ENCODE measurements at regions not wholly inside any gene's neighbourhood (a gene's known extent, or its start where the extent isn't known, plus 50 kb on each side); places are given as distances from the start of the nearest gene placed in this dataset.

GRCh38 chr6:44012078-44012493 is 115.2 kb downstream of the MRPL14 start:
- dilution Hi-C loops (cut with MboI; ENCODE audit: extremely low pct_ligation_motif_present, low sequenced_read_pairs) = no loop called here
- DNase-seq (ENCODE audit: low read depth, low spot score) (peak; percentile 16), FAIRE-seq (peak; percentile 43)
- no peak overlapping the region for H3K4me3 ChIP-seq (replicated peaks in 1 of 3; ENCODE audit: insufficient read depth in 1 of 3, low read depth in 1 of 3, low read length in 3 of 3)
- no peaks in the 10 kb centered on the region for H4K20me1 ChIP-seq (replicated peaks; ENCODE audit: control insufficient read depth, extremely low read depth, insufficient read depth, low read length)
- no peak overlapping the region for H3K4me2 ChIP-seq (ENCODE audit: insufficient read depth, low read length)
- no peaks in the 10 kb centered on the region for H3K9me1 ChIP-seq (replicated peaks; ENCODE audit: control insufficient read depth, extremely low read depth, insufficient read depth, low read length)
- TF ChIP-seq POLR2AphosphoS5 (IDR thresholded peaks at IDR 0.05; ENCODE audit: insufficient read depth, low read depth, low read length) = peak; percentile 23
- TF ChIP-seq GATA2 (IDR thresholded peaks at IDR 0.05; ENCODE audit: insufficient read depth, insufficient read length, low read depth, low read length) = no peak
- TF ChIP-seq FOS (IDR thresholded peaks at IDR 0.05; ENCODE audit: borderline replicate concordance, insufficient read depth, low read length) = peak; percentile 76
- BruUV-seq (replicated peaks) = no TSS peak
- no peaks in the 10 kb centered on the region for H3K9me3 ChIP-seq (replicated peaks; ENCODE audit: control insufficient read depth, insufficient read depth, low read length)
- intact Hi-C loops (cut with micrococcal nuclease) = no loop called here
- no peaks in the 10 kb centered on the region for H3K27me3 ChIP-seq (ENCODE audit: control insufficient read depth in 2 of 2, insufficient read depth in 2 of 2, low read length in 2 of 2)
- H3K79me2 ChIP-seq (ENCODE audit: control insufficient read depth, insufficient read depth, low read length) = no peaks in the 10 kb centered on the region
- no peak overlapping the region for H3K9ac ChIP-seq (replicated peaks; ENCODE audit: extremely low read depth, insufficient read depth, low read length)
- no peak overlapping the region for H3K27ac ChIP-seq (ENCODE audit: insufficient read depth, low read depth, low read length)
- POLR2A ChIA-PET = interaction anchor here (1.2 kb wide), 1 partner anchor 46 kb away, joined by 3 read pairs; no protein-coding TSS in a partner anchor
- no peaks in the 10 kb centered on the region for H3K36me3 ChIP-seq (ENCODE audit: control insufficient read depth in 2 of 2, extremely low read depth in 1 of 2, insufficient read depth in 2 of 2, low read length in 2 of 2)
- H2AFZ ChIP-seq (ENCODE audit: low read depth, low read length) = no peak overlapping the region
- H3K4me1 ChIP-seq (ENCODE audit: control insufficient read depth, extremely low read depth, insufficient read depth, low read length) = no peaks in the 10 kb centered on the region
- CTCF ChIA-PET = interaction anchor here (0.6 to 2.7 kb wide), 5 partner anchors 10 to 162 kb away, joined by 3 to 16 read pairs (median 4); no protein-coding TSS in a partner anchor

DNA sequence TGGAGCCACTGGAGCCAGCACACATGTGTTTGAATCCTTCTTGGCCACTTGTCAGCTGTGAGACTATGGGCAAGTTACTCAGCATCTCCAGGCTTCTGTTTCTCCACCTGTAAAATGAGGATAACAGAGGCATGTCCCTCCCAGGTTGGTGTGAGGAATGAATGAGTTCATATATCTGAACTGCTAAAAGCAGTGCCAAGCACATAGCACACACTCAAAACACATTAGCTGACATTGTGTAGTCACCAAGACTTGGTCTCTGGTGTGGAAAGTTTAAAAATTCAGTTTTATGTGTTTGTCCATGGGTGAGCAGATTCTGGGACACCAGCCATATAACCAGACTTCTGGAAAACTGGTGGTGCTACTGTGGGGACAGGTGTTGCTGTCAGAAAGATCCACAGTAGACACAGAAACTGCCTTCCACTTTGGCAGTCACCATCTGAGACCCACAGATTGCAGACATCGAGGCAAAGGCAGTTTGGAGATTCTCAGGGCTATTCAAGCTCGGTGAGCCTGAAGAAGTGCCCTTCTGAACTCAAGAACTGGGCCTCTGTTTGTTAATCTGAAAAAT is 115.8 kb downstream of the MRPL14 start:
- intact Hi-C loops (cut with micrococcal nuclease) = no loop called here

More for the DNA sequence above, 115.8 kb downstream of the MRPL14 start:
- no peak overlapping the region for H3K4me3 ChIP-seq (replicated peaks in 1 of 3; ENCODE audit: insufficient read depth in 1 of 3, low read depth in 1 of 3, low read length in 3 of 3)
- no peak overlapping the region for H3K4me2 ChIP-seq (ENCODE audit: insufficient read depth, low read length)
- no peak overlapping the region for H3K9ac ChIP-seq (replicated peaks; ENCODE audit: extremely low read depth, insufficient read depth, low read length)
- no peaks in the 10 kb centered on the region for H3K9me1 ChIP-seq (replicated peaks; ENCODE audit: control insufficient read depth, extremely low read depth, insufficient read depth, low read length)
- ChIA-PET CTCF (interaction anchor here (0.6 to 2.7 kb wide), 10 partner anchors 10 to 237 kb away, joined by 3 to 16 read pairs (median 4); no protein-coding TSS in a partner anchor), POLR2A (interaction anchor here (1.2 kb wide), 1 partner anchor 47 kb away, joined by 3 read pairs; no protein-coding TSS in a partner anchor)
- no peaks in the 10 kb centered on the region for H3K36me3 ChIP-seq (ENCODE audit: control insufficient read depth in 2 of 2, extremely low read depth in 1 of 2, insufficient read depth in 2 of 2, low read length in 2 of 2)
- TF ChIP-seq, protein P1, sequence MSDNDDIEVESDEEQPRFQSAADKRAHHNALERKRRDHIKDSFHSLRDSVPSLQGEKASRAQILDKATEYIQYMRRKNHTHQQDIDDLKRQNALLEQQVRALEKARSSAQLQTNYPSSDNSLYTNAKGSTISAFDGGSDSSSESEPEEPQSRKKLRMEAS (IDR thresholded peaks at IDR 0.05; ENCODE audit: insufficient read depth, insufficient read length) = no peak
- no peak for TF ChIP-seq CTCF (IDR thresholded peaks at IDR 0.05; ENCODE audit: extremely low read depth in 1 of 2, insufficient read depth in 1 of 2, low read depth in 1 of 2, low read length in 2 of 2)
- no peak overlapping the region for H2AFZ ChIP-seq (ENCODE audit: low read depth, low read length)
- dilution Hi-C loops (cut with MboI; ENCODE audit: extremely low pct_ligation_motif_present, low sequenced_read_pairs) = no loop called here
- H3K4me1 ChIP-seq (ENCODE audit: control insufficient read depth, extremely low read depth, insufficient read depth, low read length) = no peaks in the 10 kb centered on the region
- DNase-seq (ENCODE audit: low read depth, low spot score) (no peak), FAIRE-seq (no peak)
- H3K27ac ChIP-seq (ENCODE audit: insufficient read depth, low read depth, low read length) = no peak overlapping the region
- no peaks in the 10 kb centered on the region for H3K9me3 ChIP-seq (replicated peaks; ENCODE audit: control insufficient read depth, insufficient read depth, low read length)
- H3K79me2 ChIP-seq (ENCODE audit: control insufficient read depth, insufficient read depth, low read length) = no peaks in the 10 kb centered on the region
- H3K27me3 ChIP-seq (ENCODE audit: control insufficient read depth in 2 of 2, insufficient read depth in 2 of 2, low read length in 2 of 2) = peaks cover 0 to 4% of the 10 kb centered on the region in 2 experiments
- no peaks in the 10 kb centered on the region for H4K20me1 ChIP-seq (replicated peaks; ENCODE audit: control insufficient read depth, extremely low read depth, insufficient read depth, low read length)
- BruUV-seq (replicated peaks) = no TSS peak

All from endothelial cell of umbilical vein (primary cell).